Esophagus (tissue), 2 donors: ENCODE measurements at regions not wholly inside any gene's neighbourhood (a gene's known extent, or its start where the extent isn't known, plus 50 kb on each side); places are given as distances from the start of the nearest gene placed in this dataset.

Experiments used
- H3K27ac ChIP-seq, 2 donors: one replicate each; pipeline ENCODE4 v1.5.1; 2013; ENCODE audit warnings: low read depth in 2 of 2, mild to moderate bottlenecking in 2 of 2, inconsistent platforms in 1 of 2, low read length in 1 of 2, moderate library complexity in 1 of 2
- H3K27me3 ChIP-seq, 2 donors: one replicate each; pipeline ENCODE4 v1.6.1; 2013; ENCODE audit warnings: low read length in 2 of 2, control low read depth in 1 of 2, mild to moderate bottlenecking in 1 of 2; ENCODE audit not compliant: insufficient read depth in 2 of 2, control insufficient read depth in 1 of 2
- H3K36me3 ChIP-seq, 2 donors: one replicate each; pipeline ENCODE4 v1.6.1; 2013; ENCODE audit warnings: low read length in 1 of 2; ENCODE audit not compliant: control insufficient read depth in 2 of 2, insufficient read depth in 2 of 2
- H3K4me1 ChIP-seq, 2 donors: one replicate each; pipeline ENCODE4 v1.6.1; 2013; ENCODE audit warnings: low read length in 1 of 2; ENCODE audit not compliant: control insufficient read depth in 2 of 2, insufficient read depth in 2 of 2
- H3K4me3 ChIP-seq, 2 donors: one replicate each; pipeline ENCODE4 v1.5.1; 2013; ENCODE audit warnings: low read length in 2 of 2, mild to moderate bottlenecking in 2 of 2, low read depth in 1 of 2, moderate library complexity in 1 of 2
- H3K9me3 ChIP-seq, 2 donors: one replicate each; pipeline ENCODE4 v1.6.1; 2013; ENCODE audit warnings: mild to moderate bottlenecking in 2 of 2, low read depth in 1 of 2, low read length in 1 of 2, moderate library complexity in 1 of 2; ENCODE audit not compliant: control insufficient read depth in 2 of 2, insufficient read depth in 1 of 2
- WGBS, 2 donors: extraction: QIAGEN DNeasy Blood & Tissue Kit; methylation state at CpG; one replicate each; pipeline ENCODE4 v1.1.7; 2013; 5-methylcytosine and 5-hydroxymethylcytosine counted together
- donor health status: healthy with polysubstance abuse.
- donor health status: Bipolar disorder and iron deficiency.

DNA sequence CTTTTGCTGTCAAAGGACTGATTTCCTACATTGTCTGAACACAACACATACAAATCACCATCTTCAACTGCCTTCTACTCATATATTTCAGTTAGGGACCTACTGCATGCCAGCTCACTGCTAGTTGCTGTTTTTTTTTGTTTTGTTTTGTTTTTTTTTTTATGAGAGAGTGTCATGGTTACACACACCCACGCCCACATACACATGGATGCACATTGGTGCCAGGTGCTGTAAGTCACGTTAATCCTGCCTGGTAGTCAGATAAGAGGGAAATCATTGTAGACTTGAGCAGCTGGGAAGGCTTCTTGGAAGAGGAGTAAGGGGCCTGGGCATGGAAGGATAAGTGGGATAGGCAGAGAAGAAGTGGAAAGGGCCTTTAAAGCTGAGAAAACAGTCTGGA is 209.9 kb downstream of the TDRD15 start:
- H3K27ac ChIP-seq: no peak overlapping the region
- no peaks in the 10 kb centered on the region for H3K9me3 ChIP-seq
- H3K4me3 ChIP-seq: no peak overlapping the region
- no peaks in the 10 kb centered on the region for H3K36me3 ChIP-seq
- no peaks in the 10 kb centered on the region for H3K4me1 ChIP-seq
- no peaks in the 10 kb centered on the region for H3K27me3 ChIP-seq
- WGBS, 2 donors: 26 to 32% methylated on average over 2 of the region's 2 CpGs

DNA sequence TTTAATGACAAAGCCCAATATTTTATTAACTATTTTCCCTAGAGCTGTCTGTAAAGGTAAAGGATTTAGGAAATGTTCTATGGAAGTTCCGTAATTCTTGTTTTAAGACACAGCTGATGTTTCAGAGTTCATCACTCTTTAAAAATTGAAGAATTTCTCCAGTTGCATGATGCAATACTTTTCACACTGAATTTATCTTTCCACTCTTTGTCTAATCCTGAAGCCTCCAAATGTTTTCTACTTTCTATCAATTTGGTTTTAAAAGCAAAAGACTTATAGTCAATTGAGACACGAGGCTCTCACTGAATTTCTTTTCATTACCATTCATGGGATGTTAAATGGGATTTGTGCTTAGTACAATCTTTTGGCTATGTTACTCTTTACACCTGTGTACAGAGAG is 223.2 kb downstream of the TDRD15 start:
- H3K36me3 ChIP-seq: no peaks in the 10 kb centered on the region
- H3K4me1 ChIP-seq: no peaks in the 10 kb centered on the region
- H3K9me3 ChIP-seq: peaks cover 0 to 2% of the 10 kb centered on the region in 2 donors
- no peak overlapping the region for H3K27ac ChIP-seq
- WGBS, 2 donors: 84 to 86% methylated on average over 2 of the region's 2 CpGs
- no peaks in the 10 kb centered on the region for H3K27me3 ChIP-seq
- no peak overlapping the region for H3K4me3 ChIP-seq

DNA sequence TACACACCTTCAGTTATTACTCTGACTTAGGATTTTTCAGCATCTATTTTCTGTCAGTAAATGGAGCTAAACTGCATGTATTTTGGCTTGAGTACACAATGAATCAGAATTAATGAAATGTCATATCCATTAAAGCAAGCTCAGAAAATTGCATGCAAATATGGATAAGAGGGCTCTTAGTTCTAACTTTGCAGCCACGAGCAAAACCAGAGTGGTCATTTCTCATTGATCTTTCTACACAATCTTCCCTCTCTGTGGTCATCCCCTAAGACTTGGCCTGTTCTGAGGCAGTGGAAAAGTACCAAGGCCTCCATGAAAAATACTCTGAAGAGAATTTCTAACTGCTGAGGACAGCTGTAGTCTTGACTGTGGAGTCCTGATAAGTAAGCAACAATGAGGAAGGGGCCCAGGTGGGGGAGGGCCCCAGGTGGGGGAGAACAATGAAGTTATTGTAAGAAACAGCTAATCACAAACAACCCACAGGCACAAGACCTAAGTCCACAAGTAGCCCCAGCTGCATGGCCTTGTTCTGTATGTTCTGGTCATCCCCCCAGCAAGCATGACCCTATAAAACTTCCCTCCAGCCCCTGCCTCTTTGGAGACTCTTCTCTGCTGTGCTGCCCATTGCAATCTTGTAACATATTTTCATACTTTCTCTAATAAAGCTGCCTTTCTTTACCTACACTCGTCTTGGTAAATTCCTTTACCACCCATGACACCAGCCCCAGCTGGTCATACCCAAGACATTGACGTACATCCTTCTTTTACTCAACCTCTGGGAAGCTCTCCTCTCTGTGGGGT is 230.3 kb downstream of the TDRD15 start:
- no peaks in the 10 kb centered on the region for H3K4me1 ChIP-seq
- H3K36me3 ChIP-seq: no peaks in the 10 kb centered on the region
- no peak overlapping the region for H3K4me3 ChIP-seq
- no peak overlapping the region for H3K27ac ChIP-seq
- H3K27me3 ChIP-seq: no peaks in the 10 kb centered on the region
- WGBS, 2 donors: 65 to 77% methylated on average over 3 of the region's 3 CpGs
- peaks cover 0 to 2% of the 10 kb centered on the region in 2 donors for H3K9me3 ChIP-seq

DNA sequence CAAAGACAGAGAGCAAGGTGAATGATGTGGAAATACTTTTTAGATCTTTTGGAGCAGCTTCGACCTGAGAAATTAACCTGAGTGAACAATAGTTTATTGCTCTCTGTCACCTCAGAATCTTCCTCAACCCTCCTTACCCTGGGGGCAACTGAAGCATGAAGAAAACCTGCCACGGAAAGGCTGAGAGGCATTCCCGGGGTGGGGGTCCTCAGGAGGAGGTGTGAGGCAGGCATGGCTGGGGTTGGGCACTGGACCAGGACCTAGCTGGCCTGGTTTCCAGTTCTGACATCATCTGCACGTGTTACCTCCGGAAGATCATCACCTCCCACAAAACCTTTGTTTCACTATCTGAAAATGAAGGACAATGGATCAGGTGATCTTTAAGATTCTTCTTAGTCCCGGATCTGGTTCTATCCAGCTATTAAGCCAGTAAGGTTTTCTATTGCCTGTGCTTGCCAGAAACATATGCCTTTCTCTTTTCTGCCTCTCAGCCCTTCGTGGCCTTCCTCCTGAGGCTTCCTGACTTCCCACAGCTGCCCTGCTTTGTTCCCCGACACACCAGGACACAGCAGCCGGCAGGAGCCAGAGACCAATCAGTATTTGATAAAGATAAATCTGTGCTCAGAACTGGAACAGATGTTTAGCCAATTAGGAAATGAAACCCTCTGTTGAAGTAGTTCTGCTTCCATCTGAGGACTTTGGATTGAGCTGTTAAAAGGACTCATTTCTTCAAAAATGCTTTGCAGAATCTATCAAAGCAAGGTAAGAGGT is 232.5 kb downstream of the TDRD15 start:
- Histone ChIP-seq H3K4me3 (no peak overlapping the region), H3K27ac (no peak overlapping the region), H3K27me3 (no peaks in the 10 kb centered on the region), H3K36me3 (no peaks in the 10 kb centered on the region), H3K4me1 (no peaks in the 10 kb centered on the region), H3K9me3 (peaks cover 0 to 2% of the 10 kb centered on the region in 2 donors)
- 40 to 45% methylated on average over 9 of the region's 9 CpGs for WGBS, 2 donors

DNA sequence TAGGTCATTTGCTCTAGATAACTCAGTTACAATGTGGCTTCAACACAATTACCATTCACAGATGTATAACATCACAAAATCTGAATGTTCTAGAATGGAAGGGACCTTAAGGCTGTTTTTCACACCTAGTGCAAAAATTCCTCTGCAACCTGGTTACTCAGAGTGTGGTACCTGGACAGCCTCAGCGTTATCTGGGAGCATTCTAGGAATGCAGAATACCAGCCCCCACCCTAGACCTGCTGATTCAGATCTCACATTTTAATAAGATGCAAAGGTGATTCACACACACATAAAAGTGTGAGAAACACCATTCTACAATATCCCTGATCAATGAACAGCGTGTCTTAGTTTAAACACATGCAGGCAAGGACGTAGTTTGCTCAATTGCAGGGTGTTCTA is 233.1 kb downstream of the TDRD15 start:
- no peaks in the 10 kb centered on the region for H3K27me3 ChIP-seq
- H3K4me1 ChIP-seq: no peaks in the 10 kb centered on the region
- no peaks in the 10 kb centered on the region for H3K36me3 ChIP-seq
- H3K4me3 ChIP-seq: no peak overlapping the region
- peaks cover 0 to 2% of the 10 kb centered on the region in 2 donors for H3K9me3 ChIP-seq
- WGBS, 2 donors: 58 to 76% methylated on average over 3 of the region's 3 CpGs
- H3K27ac ChIP-seq: no peak overlapping the region

DNA sequence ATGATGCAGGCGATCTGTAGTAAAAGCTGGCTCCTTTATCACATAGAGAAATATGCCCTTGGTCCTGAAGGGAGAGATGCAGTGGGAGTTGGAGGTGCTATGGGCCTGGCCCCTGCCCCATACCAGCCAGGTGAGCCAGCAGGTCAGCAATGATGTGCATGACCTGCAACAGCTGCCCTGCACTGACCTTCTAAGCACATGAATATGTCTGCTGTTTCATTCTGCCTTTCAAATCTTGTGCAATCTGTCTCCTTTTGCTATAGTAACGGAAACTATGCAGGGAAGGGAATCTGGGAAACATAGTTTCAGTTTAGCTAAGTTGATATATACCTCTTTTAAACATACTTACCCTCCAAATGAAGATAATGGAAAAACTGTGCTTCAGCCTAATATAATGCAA is 235.2 kb downstream of the TDRD15 start:
- Histone ChIP-seq H3K27me3 (no peaks in the 10 kb centered on the region), H3K27ac (no peak overlapping the region), H3K4me1 (no peaks in the 10 kb centered on the region), H3K4me3 (no peak overlapping the region), H3K36me3 (no peaks in the 10 kb centered on the region), H3K9me3 (peaks cover 0 to 2% of the 10 kb centered on the region in 2 donors)
- WGBS, 2 donors: 82 to 83% methylated on average over 2 of the region's 2 CpGs

DNA sequence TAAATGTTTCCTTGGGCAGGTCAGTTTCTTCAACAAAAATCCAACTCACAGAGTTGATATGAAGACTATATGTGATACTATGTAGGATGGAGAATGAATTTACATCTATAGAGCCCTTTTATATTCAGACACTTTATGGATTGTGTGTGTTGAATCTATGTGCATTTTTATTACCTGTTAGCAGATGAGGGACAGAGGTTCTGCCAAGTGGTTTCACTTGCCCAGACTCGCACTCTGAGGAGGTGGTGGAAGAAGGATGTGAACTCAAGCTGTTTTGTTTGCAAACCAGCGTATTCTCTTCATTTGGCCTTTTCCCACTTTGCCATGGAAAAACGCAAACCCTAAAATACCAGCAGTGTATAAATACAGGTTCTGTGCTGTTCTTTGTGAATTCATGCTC is 237.6 kb downstream of the TDRD15 start:
- H3K36me3 ChIP-seq: no peaks in the 10 kb centered on the region
- 50 to 57% methylated on average over 3 of the region's 3 CpGs for whole genome bisulfite sequencing, 2 donors

DNA sequence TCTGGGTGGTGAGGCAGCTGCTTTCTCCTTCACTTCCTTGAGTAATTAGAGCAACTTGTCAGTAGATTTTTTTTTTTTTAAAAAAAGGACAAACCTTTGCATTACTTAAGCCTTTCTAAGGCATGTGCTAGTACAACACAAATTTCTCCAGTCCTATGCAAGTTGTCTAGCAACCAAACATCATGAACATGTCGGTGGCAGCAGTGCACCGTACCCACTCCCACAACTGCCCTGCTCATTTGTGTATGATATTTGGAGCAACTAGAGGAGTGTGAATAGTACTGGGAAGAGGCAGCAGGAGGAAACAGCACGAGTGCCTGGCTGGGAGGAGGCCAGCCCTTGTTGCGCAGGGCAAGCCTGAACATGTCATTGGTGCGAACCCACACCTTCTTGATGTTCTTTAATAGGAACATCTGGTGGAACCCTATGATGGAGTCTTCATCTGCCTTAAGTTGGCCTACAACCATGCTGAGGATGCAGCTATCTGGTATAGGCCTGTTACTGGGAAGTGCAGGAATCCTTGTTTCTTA is 238.3 kb downstream of the TDRD15 start:
- no peak overlapping the region for H3K27ac ChIP-seq
- H3K27me3 ChIP-seq: no peaks in the 10 kb centered on the region
- H3K4me3 ChIP-seq: no peak overlapping the region
- no peaks in the 10 kb centered on the region for H3K4me1 ChIP-seq
- no peaks in the 10 kb centered on the region for H3K9me3 ChIP-seq
- WGBS, 2 donors: 62 to 68% methylated on average over 5 of the region's 5 CpGs
- H3K36me3 ChIP-seq: no peaks in the 10 kb centered on the region

More for the DNA sequence above, 237.6 kb downstream of the TDRD15 start:
- H3K27ac ChIP-seq: no peak overlapping the region
- no peaks in the 10 kb centered on the region for H3K27me3 ChIP-seq
- H3K9me3 ChIP-seq: no peaks in the 10 kb centered on the region
- no peaks in the 10 kb centered on the region for H3K4me1 ChIP-seq
- no peak overlapping the region for H3K4me3 ChIP-seq

DNA sequence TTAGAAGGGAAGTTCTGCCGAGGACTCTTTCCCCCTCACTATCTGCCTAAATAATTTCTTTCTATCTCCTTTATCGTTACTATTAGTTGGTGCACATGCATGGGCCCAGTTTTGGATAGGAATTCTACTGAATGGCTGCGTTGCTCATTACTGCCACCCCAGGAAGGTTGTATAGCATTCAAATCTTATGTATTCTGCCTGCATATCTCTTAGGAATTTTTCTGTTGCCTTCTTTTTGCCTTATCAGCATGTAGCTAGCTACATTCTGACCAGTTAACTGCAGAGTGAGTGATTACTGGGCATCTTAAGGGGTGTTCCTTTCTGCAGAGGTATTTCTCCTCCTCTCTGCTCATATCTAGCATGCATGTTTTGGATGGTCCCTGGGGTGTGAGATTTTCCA is 239.6 kb downstream of the TDRD15 start:
- H3K4me3 ChIP-seq: no peak overlapping the region
- WGBS, 2 donors: 82 to 83% methylated on average over 3 of the region's 3 CpGs
- H3K36me3 ChIP-seq: no peaks in the 10 kb centered on the region
- H3K4me1 ChIP-seq: no peaks in the 10 kb centered on the region
- H3K9me3 ChIP-seq: no peaks in the 10 kb centered on the region
- H3K27ac ChIP-seq: no peak overlapping the region
- no peaks in the 10 kb centered on the region for H3K27me3 ChIP-seq
